H9 (cell line): ENCODE measurements at regions not wholly inside any gene's neighbourhood (a gene's known extent, or its start where the extent isn't known, plus 50 kb on each side); places are given as distances from the start of the nearest gene placed in this dataset.

Experiments used
- DNase-seq: peaks from one replicate; pipeline ENCODE4 v3.0.0-alpha.2; 2017
- H2AFZ ChIP-seq: one replicate; pipeline ENCODE4 v1.6.1; 2013; ENCODE audit warnings: mild to moderate bottlenecking, low read length, control low read depth, moderate library complexity
- H2AK5ac ChIP-seq: 2 replicates; pipeline ENCODE4 v1.6.1; 2013; ENCODE audit warnings: low read length, control low read depth, mixed read lengths; ENCODE audit not compliant: insufficient read length
- H2BK120ac ChIP-seq: one replicate; pipeline ENCODE4 v1.6.1; 2013; ENCODE audit warnings: low read depth, mild to moderate bottlenecking, low read length, control low read depth, inconsistent platforms; ENCODE audit not compliant: poor library complexity, severe bottlenecking
- H2BK12ac ChIP-seq: 2 replicates; pipeline ENCODE4 v1.6.1; 2013; ENCODE audit warnings: low read length, control low read depth, mixed read lengths, low read depth; ENCODE audit not compliant: insufficient read length
- H2BK15ac ChIP-seq: 2 replicates; pipeline ENCODE4 v1.6.1; 2013; ENCODE audit warnings: low read depth, low read length, control low read depth
- H2BK20ac ChIP-seq: one replicate; pipeline ENCODE4 v1.6.1; 2013; ENCODE audit warnings: low read depth, mild to moderate bottlenecking, low read length, control low read depth, inconsistent platforms; ENCODE audit not compliant: poor library complexity, severe bottlenecking
- H2BK5ac ChIP-seq: 2 replicates; pipeline ENCODE4 v1.6.1; 2013; ENCODE audit warnings: low read length, control low read depth, mixed read lengths; ENCODE audit not compliant: insufficient read length
- H3K14ac ChIP-seq: 2 replicates; pipeline ENCODE4 v1.6.1; 2013; ENCODE audit warnings: low read length, control low read depth; ENCODE audit not compliant: insufficient read depth
- H3K18ac ChIP-seq: 2 replicates; pipeline ENCODE4 v1.6.1; 2013; ENCODE audit warnings: low read depth, mild to moderate bottlenecking, mixed read lengths, low read length, control low read depth; ENCODE audit not compliant: insufficient read length
- H3K23ac ChIP-seq: 2 replicates; pipeline ENCODE4 v1.6.1; 2013; ENCODE audit warnings: low read length, control low read depth, mixed read lengths, low read depth; ENCODE audit not compliant: insufficient read length
- H3K23me2 ChIP-seq: 2 replicates; pipeline ENCODE4 v1.6.1; 2013; ENCODE audit warnings: low read depth, mild to moderate bottlenecking, mixed read lengths, low read length, control low read depth; ENCODE audit not compliant: insufficient read length, poor library complexity, severe bottlenecking
- H3K27ac ChIP-seq: 2 replicates; pipeline ENCODE4 v1.5.1; 2013; ENCODE audit warnings: low read length, control low read depth, mixed read lengths, low read depth; ENCODE audit not compliant: insufficient read length
- H3K27me3 ChIP-seq: 2 replicates; pipeline ENCODE4 v1.6.1; 2013; ENCODE audit warnings: low read length, control low read depth, inconsistent platforms; ENCODE audit not compliant: insufficient read depth
- H3K4ac ChIP-seq: 2 replicates; pipeline ENCODE4 v1.6.1; 2013; ENCODE audit warnings: low read depth, mild to moderate bottlenecking, control low read depth, inconsistent platforms, low read length, moderate library complexity
- H3K4me1 ChIP-seq: 2 replicates; pipeline ENCODE4 v1.6.1; 2013; ENCODE audit warnings: low read length, control low read depth, inconsistent platforms; ENCODE audit not compliant: insufficient read depth
- H3K4me2 ChIP-seq: 2 replicates; pipeline ENCODE4 v1.6.1; 2013; ENCODE audit warnings: low read length, control low read depth, mixed read lengths; ENCODE audit not compliant: insufficient read length, insufficient read depth
- H3K56ac ChIP-seq: 2 replicates; pipeline ENCODE4 v1.6.1; 2013; ENCODE audit warnings: low read depth, mild to moderate bottlenecking, mixed read lengths, low read length, control low read depth; ENCODE audit not compliant: insufficient read length
- H3K79me1 ChIP-seq: 2 replicates; pipeline ENCODE4 v1.6.1; 2013; ENCODE audit warnings: low read depth, mild to moderate bottlenecking, moderate library complexity, low read length, control low read depth, inconsistent platforms; ENCODE audit not compliant: insufficient read depth, poor library complexity, severe bottlenecking
- H3K79me2 ChIP-seq: 2 replicates; pipeline ENCODE4 v1.6.1; 2013; ENCODE audit warnings: low read length, control low read depth, inconsistent platforms; ENCODE audit not compliant: insufficient read depth
- H3K9ac ChIP-seq: 2 replicates; pipeline ENCODE4 v1.6.1; 2013; ENCODE audit warnings: low read length, control low read depth, mixed read lengths; ENCODE audit not compliant: insufficient read length; ENCODE audit errors: extremely low read depth
- H3K9me3 ChIP-seq: one replicate; pipeline ENCODE4 v1.6.1; 2013; ENCODE audit warnings: low read depth, low read length, inconsistent platforms; ENCODE audit not compliant: control insufficient read depth
- H3T11ph ChIP-seq: one replicate; pipeline ENCODE4 v1.6.1; 2013; ENCODE audit warnings: mild to moderate bottlenecking, low read length, control low read depth, inconsistent platforms
- H4K20me1 ChIP-seq: one replicate; pipeline ENCODE4 v1.6.1; 2013; ENCODE audit not compliant: control insufficient read depth, insufficient read length, insufficient read depth
- H4K5ac ChIP-seq: 2 replicates; pipeline ENCODE4 v1.6.1; 2013; ENCODE audit warnings: low read depth, mild to moderate bottlenecking, mixed read lengths, low read length, control low read depth; ENCODE audit not compliant: insufficient read length
- H4K8ac ChIP-seq: replicated peaks from 2 replicates; pipeline ENCODE4 v1.6.1; 2013; ENCODE audit warnings: low read length, control low read depth, mixed read lengths, low read depth; ENCODE audit not compliant: insufficient read length
- H4K91ac ChIP-seq: 2 replicates; pipeline ENCODE4 v1.6.1; 2013; ENCODE audit warnings: low read depth, mild to moderate bottlenecking, moderate library complexity, mixed read lengths, low read length, control low read depth; ENCODE audit not compliant: insufficient read length
- H3K27ac Mint-ChIP-seq, 3 experiments: 2 replicates in 2 of 3; 3 replicates in 1 of 3; pipeline ENCODE4 v1.8.0; 2020 to 2021; ENCODE audit warnings: mixed read lengths in 3 of 3, mild to moderate bottlenecking in 1 of 3, moderate library complexity in 1 of 3
- H3K27me3 Mint-ChIP-seq: 2 replicates; pipeline ENCODE4 v1.8.0; 2021; ENCODE audit warnings: low read depth, mild to moderate bottlenecking, moderate library complexity, mixed read lengths
- H3K36me3 Mint-ChIP-seq, 3 experiments: 2 replicates in 2 of 3; 3 replicates in 1 of 3; pipeline ENCODE4 v1.8.0; 2020 to 2021; ENCODE audit warnings: low read depth in 3 of 3, mixed read lengths in 3 of 3; ENCODE audit not compliant: insufficient read depth in 1 of 3
- H3K4me1 Mint-ChIP-seq, 2 experiments: 2 replicates each; pipeline ENCODE4 v1.8.0; 2020; ENCODE audit warnings: mixed read lengths in 2 of 2
- H3K4me3 Mint-ChIP-seq, 2 experiments: 2 replicates in 1 of 2; 3 replicates in 1 of 2; pipeline ENCODE4 v1.8.0; 2020 to 2021; ENCODE audit warnings: mild to moderate bottlenecking in 2 of 2, mixed read lengths in 2 of 2, moderate library complexity in 1 of 2
- H3K9me3 Mint-ChIP-seq, 2 experiments: 2 replicates in 1 of 2; 3 replicates in 1 of 2; pipeline ENCODE4 v1.8.0; 2020; ENCODE audit warnings: mild to moderate bottlenecking in 2 of 2, mixed read lengths in 2 of 2, moderate library complexity in 1 of 2
- WGBS: extraction: QIAGEN DNeasy Blood & Tissue Kit; methylation state at CpG from one replicate; pipeline ENCODE4 v1.1.7; 2013; ENCODE audit warnings: missing lambda C conversion rate, low lambda C conversion rate, mixed read lengths; ENCODE audit not compliant: insufficient read length; ENCODE audit errors: extremely low coverage; 5-methylcytosine and 5-hydroxymethylcytosine counted together
- TF ChIP-seq, protein P1 (sequence below): fragments of 200-600 bp; sonication (generic); conservative IDR thresholded peaks from 3 replicates; pipeline ENCODE4 v1.8.0; 2021; ENCODE audit warnings: antibody characterized with exemption, mild to moderate bottlenecking

DNA sequence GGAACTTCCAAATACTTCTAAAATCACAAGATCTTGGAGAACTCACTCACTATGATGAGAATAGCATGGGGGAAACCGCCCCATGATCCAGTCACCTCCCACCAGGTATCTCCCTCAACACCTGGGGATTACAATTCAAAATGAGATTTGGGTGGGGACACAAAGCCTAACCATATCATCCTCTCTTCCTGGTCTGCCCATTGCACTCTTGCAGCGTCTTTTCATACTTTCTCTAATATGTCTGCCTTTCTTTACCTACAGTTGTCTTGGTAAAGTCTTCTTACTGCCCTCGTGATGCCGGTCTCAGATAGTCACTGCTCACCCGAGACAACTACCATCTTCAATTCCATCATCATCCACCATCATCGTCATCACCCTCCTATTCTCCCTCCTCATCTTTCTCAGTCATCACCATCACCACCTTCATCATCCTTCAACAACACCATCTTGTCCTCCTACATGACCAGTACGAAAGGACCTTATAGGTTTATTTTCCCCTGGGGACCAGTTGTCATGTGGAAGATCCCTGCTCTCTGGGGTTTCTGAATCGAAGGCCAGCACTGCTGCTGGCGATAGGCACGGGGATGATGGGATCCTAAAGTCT, 58.5 kb upstream of the CASZ1 start:
- no peaks in the 10 kb centered on the region for H3K27me3 ChIP-seq
- no peaks in the 10 kb centered on the region for H3K79me2 ChIP-seq
- TF ChIP-seq, protein P1, sequence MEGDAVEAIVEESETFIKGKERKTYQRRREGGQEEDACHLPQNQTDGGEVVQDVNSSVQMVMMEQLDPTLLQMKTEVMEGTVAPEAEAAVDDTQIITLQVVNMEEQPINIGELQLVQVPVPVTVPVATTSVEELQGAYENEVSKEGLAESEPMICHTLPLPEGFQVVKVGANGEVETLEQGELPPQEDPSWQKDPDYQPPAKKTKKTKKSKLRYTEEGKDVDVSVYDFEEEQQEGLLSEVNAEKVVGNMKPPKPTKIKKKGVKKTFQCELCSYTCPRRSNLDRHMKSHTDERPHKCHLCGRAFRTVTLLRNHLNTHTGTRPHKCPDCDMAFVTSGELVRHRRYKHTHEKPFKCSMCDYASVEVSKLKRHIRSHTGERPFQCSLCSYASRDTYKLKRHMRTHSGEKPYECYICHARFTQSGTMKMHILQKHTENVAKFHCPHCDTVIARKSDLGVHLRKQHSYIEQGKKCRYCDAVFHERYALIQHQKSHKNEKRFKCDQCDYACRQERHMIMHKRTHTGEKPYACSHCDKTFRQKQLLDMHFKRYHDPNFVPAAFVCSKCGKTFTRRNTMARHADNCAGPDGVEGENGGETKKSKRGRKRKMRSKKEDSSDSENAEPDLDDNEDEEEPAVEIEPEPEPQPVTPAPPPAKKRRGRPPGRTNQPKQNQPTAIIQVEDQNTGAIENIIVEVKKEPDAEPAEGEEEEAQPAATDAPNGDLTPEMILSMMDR: no peak
- Mint-ChIP-seq H3K4me1 (peaks cover 5 to 15% of the 10 kb centered on the region in 2 experiments), H3K9me3 (peaks cover 5% of the 10 kb centered on the region in 2 experiments), H3K27me3 (peaks cover 11% of the 10 kb centered on the region), H3K36me3 (peaks cover 0 to 6% (median 3%) of the 10 kb centered on the region in 3 experiments; a peak in 4 of 7 replicates), H3K27ac (no peak overlapping the region), H3K4me3 (no peak overlapping the region)
- H3K4me1 ChIP-seq: no peaks in the 10 kb centered on the region
- H3K23ac ChIP-seq: no peak overlapping the region
- no peak overlapping the region for H2AK5ac ChIP-seq
- no peak overlapping the region for H2BK120ac ChIP-seq
- no peak for DNase-seq
- H3K23me2 ChIP-seq: no peaks in the 10 kb centered on the region
- H4K20me1 ChIP-seq: no peaks in the 10 kb centered on the region
- H2BK12ac ChIP-seq: no peak overlapping the region
- H3K14ac ChIP-seq: no peak overlapping the region
- H3K56ac ChIP-seq: no peak overlapping the region
- H3K9me3 ChIP-seq: no peaks in the 10 kb centered on the region
- H4K5ac ChIP-seq: no peak overlapping the region
- no peak overlapping the region for H4K8ac ChIP-seq
- no peak overlapping the region for H3K4ac ChIP-seq
- H2BK5ac ChIP-seq: no peak overlapping the region
- no peak overlapping the region for H3K27ac ChIP-seq
- H3K9ac ChIP-seq: no peak overlapping the region
- H3K4me2 ChIP-seq: no peak overlapping the region
- H3K79me1 ChIP-seq: no peaks in the 10 kb centered on the region
- 100% methylated on average over 1 of the region's 10 CpGs for WGBS
- H3K18ac ChIP-seq: no peak overlapping the region
- H3T11ph ChIP-seq: no peak overlapping the region
- H2AFZ ChIP-seq: no peak overlapping the region
- H4K91ac ChIP-seq: no peak overlapping the region
- no peak overlapping the region for H2BK20ac ChIP-seq
- no peak overlapping the region for H2BK15ac ChIP-seq
